GM19372 (cell line): ENCODE measurements at regions not wholly inside any gene's neighbourhood (a gene's known extent, or its start where the extent isn't known, plus 50 kb on each side); places are given as distances from the start of the nearest gene placed in this dataset.
"Not testable (repeated sequence)": the region's sequence is repeated elsewhere in the genome, so short reads cannot be mapped to it uniquely, and the experiment has no call there.

Experiments used
- ATAC-seq: cut with Tn5 transposase; IDR thresholded peaks from one replicate; pipeline ENCODE4 v1.9.1; 2021; ENCODE audit warnings: mild to moderate bottlenecking, low read depth, moderate library complexity; ENCODE audit not compliant: unreplicated experiment

- no peak for ATAC-seq
Measured at GRCh38 chr5:19098434-19098833, 889.6 kb downstream of the CDH18 start.

DNA sequence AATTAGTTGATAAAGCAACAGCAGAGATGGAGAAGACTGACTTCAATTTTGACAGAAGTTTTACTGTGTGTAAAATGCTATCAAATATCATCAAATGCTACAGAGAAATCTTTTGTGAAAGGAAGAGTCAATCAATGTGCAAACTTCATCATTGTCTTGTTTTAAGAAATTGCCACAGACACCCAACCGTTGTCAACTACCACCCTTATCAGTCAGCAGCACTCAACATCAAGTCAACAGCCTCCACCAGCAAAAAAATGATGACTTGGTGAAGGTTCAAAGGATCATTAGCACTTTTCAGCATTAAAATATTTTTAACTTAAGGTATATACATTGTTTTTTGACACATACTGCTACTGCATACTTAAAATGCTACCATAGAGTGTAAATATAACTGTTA is 888.8 kb downstream of the CDH18 start:
- no peak for ATAC-seq

- ATAC-seq: no peak
Measured at GRCh38 chr5:19104948-19105347, 883.1 kb downstream of the CDH18 start.

DNA sequence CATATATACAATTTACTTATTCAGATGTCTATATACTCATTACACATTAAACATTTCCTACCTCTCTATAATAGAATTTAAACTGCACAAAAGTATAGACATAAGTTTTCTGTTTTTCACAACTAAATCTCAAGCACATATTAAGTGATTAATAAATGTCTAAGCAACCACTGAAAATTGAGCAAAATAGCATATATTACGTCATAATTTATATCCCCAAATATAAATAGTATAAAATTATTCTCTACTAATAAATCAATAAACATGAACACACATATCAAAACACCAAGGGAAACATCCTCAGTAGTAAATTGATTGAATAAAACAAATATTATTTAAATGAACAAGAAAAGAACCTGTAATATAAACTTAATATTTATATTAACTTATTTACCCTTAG is 865.1 kb downstream of the CDH18 start:
- ATAC-seq: no peak

GRCh38 chr5:19125956-19126713 is 861.9 kb downstream of the CDH18 start:
- ATAC-seq: no peak

GRCh38 chr5:19140276-19140675 is 847.7 kb downstream of the CDH18 start:
- no peak for ATAC-seq

- not testable (repeated sequence) for ATAC-seq
Measured at GRCh38 chr5:19141937-19142524, 846.0 kb downstream of the CDH18 start.

- not testable (repeated sequence) for ATAC-seq
Measured at GRCh38 chr5:19142713-19143414, 845.1 kb downstream of the CDH18 start.

DNA sequence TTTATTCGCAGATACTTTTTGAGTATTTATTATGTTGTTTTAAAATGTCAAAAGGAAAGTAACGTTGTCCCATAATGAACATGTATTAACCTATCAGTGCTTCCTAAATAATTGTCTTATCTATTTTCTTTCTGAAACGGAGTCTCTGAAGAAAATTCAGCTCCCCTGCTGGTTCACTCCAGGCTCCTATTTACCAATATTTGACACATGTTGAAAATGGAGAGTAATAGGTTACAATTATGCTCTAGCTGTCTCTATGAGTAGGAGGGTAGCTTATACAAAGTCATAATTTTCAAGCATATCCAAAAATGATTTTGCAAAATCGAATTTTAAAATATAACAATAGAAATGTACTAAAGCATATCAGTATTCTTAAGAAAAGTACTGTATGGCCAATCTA is 844.1 kb downstream of the CDH18 start:
- ATAC-seq: no peak

- no peak for ATAC-seq
Measured at GRCh38 chr5:19169426-19169825, 818.6 kb downstream of the CDH18 start.

GRCh38 chr5:19172926-19173470 is 815.0 kb downstream of the CDH18 start:
- no peak for ATAC-seq

DNA sequence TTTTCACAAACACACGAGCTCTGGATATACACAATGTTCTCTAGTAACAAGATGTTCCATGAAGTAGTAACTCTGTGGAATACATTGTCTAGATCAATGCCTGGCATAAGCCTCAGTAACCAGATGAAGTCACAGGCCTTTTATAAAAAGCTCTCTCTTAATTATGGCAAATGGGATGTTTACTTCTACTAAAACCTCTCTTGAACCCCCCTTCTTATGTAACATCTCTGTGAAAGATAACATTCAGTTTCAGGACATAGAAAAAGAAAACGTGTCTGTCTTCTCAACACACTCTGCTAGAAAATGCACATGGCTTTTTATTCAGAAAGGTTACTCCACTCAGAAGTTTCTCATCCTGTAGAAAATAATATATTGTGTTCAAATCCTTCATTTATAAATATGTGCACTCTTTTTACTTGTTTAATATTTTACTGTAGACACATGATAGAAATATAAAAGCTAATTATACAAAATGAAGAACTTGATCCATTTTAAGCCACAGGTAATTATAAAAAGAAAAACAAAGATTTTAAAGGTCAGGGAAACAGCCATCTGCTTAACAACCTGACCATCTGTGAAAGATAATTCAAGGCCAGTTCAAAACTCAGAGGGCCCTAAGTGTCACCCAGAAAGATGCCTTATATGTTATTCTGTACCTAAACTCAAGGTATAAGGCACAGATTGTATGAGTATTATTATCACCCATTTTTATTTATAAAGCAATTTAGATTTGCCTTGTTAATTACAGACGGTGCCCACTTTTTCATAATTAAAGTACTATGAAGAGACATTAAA is 812.0 kb downstream of the CDH18 start:
- no peak for ATAC-seq

DNA sequence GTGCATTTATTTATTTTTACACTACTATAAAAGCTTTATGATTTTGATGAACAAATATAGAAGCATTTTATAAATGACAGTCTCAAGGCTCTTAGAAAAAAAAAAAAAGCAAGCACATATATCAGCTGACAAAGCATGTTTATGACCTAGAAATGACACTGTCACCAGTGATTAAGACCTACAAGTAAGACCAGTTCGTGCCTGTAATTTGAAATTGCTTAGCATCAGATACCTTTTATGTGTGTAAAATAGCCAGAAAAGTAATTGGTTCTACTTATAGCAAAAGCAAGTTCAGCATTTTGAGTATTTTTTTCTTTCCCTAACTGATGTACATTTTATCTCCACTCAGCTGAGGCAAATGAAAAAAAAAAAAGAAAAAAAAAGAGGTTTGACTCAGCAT is 808.4 kb downstream of the CDH18 start:
- ATAC-seq: no peak

DNA sequence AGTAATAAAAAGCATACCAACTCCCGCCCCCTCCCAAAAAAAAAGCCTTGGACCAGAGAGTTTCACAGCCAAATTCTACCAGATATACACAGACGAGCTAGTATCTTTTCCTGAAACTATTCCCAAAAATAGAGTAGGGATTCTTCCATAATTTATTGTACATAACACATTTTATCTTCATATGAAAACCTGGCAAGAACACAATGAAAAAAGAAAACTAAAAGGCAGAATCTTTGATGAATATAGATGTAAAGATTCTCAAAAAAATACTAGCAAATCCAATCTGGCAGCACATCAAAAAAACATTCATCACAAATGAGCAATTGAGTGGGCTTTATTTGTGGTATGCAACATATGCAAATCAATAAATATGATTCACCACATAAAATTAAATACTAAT is 798.8 kb downstream of the CDH18 start:
- no peak for ATAC-seq

DNA sequence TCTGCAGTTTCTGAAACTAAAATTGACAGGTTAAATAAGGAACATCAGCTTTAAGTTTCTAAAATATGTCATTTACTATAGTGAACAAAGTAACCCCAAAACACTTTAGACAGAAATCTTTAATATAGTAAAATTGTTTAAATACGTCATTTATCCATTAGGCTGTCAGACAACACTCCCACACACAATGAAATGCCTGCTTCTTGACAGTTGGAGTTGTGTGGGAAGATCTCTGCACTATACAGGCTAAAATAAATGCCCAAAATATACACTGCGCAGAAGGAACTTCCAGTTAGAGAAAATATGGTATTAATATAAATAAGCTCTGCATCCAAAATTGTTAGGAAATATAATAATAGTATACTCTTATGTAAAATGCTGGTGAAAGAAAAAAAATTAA is 794.4 kb downstream of the CDH18 start:
- no peak for ATAC-seq

- ATAC-seq: no peak
Measured at GRCh38 chr5:19196631-19197030, 791.4 kb downstream of the CDH18 start.

GRCh38 chr5:19200251-19200650 is 787.7 kb downstream of the CDH18 start:
- no peak for ATAC-seq

DNA sequence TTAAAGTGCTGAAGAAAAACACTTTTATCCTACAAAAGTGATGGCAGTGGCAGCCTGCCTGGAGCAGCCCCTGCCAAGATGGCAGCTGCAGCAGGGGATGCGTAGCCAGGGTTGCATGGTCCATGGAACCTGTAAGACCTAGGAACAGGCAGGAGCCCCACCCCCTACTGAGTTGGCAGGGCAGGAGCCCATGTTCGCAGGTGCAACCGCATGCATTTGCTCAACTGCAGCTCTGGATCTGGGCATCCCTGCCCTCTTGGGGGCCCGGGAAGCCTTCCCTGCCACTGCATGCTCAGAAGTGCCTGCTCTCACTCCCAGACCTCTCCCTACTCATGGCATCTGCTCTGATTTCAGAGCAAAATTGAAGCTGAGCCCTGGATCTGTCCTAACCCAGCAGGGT is 779.6 kb downstream of the CDH18 start:
- no peak for ATAC-seq

GRCh38 chr5:19210886-19211285 is 777.1 kb downstream of the CDH18 start:
- ATAC-seq: no peak

- no peak for ATAC-seq
Measured at GRCh38 chr5:19229179-19229835, 758.7 kb downstream of the CDH18 start.
